Astrocyte of the spinal cord (primary cell): ENCODE measurements at regions not wholly inside any gene's neighbourhood (a gene's known extent, or its start where the extent isn't known, plus 50 kb on each side); places are given as distances from the start of the nearest gene placed in this dataset.

ENCODE experiments used
- DNase-seq: peaks from one replicate; pipeline ENCODE4 v3.0.0; 2011; ENCODE audit warnings: low read depth, low spot score
- H3K4me3 ChIP-seq: 2 replicates; pipeline ENCODE4 v1.5.1; 2011; ENCODE audit warnings: low read depth, mild to moderate bottlenecking, low read length, moderate library complexity
- in situ Hi-C: cut with HindIII; loops from 2 replicates; pipeline ENCODE4 v1.10.0; 2017; ENCODE audit warnings: low sequenced_read_pairs
- TF ChIP-seq, protein P1 (sequence below): IDR thresholded peaks from 2 replicates; pipeline ENCODE4 v1.5.1; 2012; ENCODE audit warnings: low read depth, mild to moderate bottlenecking, low read length, inconsistent platforms

DNA sequence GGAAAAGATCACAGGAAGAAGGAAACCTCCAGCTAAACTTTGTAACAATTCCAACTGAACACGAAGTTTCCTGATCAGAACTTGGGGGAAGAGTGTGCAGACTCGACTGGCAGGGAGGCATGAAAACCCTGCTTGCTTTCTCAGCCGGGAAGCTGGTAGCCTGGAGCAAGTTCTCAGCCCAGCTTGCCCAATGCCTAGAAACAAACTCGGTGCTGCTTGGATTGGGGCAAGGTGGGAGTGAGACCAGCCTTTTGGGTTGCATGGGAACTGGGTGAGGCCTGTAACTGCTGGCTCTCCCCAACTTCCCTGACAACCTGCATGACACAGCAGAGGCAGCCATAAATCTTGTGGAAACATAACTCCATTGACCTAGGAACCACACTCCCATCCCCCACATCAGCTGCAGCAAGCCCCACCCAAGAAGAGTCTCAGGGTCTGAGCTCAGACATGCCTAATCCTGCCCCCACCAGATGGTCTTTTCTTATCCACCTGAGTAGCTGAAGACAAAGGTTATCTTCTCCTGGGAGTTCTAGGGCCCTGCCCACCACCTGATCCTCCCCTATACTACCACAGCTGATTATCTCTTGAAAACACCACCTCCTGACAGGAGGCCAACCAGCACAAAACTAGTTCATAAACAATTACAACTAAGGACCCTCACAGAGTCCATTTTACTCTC, 1859.7 kb upstream of the CELF4 start:
- TF ChIP-seq, protein P1, sequence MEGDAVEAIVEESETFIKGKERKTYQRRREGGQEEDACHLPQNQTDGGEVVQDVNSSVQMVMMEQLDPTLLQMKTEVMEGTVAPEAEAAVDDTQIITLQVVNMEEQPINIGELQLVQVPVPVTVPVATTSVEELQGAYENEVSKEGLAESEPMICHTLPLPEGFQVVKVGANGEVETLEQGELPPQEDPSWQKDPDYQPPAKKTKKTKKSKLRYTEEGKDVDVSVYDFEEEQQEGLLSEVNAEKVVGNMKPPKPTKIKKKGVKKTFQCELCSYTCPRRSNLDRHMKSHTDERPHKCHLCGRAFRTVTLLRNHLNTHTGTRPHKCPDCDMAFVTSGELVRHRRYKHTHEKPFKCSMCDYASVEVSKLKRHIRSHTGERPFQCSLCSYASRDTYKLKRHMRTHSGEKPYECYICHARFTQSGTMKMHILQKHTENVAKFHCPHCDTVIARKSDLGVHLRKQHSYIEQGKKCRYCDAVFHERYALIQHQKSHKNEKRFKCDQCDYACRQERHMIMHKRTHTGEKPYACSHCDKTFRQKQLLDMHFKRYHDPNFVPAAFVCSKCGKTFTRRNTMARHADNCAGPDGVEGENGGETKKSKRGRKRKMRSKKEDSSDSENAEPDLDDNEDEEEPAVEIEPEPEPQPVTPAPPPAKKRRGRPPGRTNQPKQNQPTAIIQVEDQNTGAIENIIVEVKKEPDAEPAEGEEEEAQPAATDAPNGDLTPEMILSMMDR: no peak
- in situ Hi-C loops: no loop called here
- DNase-seq: no peak

DNA sequence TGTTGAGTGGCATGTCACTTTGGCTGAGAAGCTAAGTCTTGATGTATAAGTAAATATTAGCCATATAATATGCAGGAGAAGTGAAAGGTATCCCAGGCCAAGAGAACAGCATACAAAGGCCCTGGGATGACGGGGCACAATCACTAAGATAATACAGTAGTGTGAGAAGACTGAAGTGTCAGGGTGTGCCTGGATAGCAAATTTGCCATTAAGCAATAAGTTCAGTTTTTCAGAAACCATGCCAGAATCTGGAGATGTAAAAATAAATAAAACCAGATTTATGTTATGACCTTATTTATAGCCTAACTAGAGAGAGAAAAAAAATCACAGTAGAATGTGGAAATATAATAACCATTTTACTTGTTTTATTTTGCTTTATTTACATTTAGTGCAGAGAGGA, 1858.7 kb upstream of the CELF4 start:
- TF ChIP-seq, protein P1: no peak
- in situ Hi-C loops: no loop called here
- no peak overlapping the region for H3K4me3 ChIP-seq
- DNase-seq: no peak

More for the DNA sequence above, 1859.7 kb upstream of the CELF4 start:
- no peak overlapping the region for H3K4me3 ChIP-seq

DNA sequence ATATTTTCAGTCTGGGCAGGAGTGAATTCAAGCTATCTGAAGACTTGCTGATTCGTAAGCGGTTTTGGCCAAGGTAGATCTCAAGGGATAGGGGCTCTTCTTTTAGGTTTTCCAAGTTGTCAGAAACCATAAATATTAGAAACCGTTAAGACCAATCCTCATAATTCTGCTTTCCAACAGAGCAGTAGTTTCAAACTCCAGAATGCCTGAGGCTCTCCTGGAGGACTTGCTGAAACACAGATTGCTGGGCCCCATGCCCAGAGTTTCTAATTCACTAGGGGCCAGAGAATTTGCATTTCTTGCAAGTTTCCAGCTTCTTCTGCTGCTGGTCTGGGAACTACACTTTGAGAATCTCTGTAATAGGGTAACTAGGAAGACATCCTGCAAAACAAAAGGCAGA, 1855.7 kb upstream of the CELF4 start:
- in situ Hi-C loops: no loop called here
- TF ChIP-seq, protein P1: no peak
- DNase-seq: no peak
- H3K4me3 ChIP-seq: no peak overlapping the region

DNA sequence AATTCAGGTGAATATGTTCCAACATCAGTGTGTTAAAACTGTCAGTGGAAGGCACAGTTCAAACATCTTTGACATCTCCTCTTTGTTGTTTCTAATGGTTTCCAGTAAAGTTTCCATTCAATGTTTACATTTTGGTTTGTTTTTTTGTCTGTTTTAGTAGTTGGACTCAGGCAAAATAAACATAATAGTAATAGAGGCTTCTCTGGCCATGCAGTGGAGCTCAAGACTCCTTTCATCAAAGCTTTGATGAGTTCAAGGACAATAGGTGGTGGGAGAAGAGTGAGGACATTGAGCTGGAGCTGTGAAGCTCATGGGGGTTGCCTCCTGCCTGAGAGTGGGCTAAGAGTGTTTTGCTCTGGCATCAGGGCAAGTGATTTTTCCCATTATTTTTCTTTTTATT, 1853.7 kb upstream of the CELF4 start:
- TF ChIP-seq, protein P1: no peak
- no peak for DNase-seq
- in situ Hi-C loops: no loop called here
- no peak overlapping the region for H3K4me3 ChIP-seq

DNA sequence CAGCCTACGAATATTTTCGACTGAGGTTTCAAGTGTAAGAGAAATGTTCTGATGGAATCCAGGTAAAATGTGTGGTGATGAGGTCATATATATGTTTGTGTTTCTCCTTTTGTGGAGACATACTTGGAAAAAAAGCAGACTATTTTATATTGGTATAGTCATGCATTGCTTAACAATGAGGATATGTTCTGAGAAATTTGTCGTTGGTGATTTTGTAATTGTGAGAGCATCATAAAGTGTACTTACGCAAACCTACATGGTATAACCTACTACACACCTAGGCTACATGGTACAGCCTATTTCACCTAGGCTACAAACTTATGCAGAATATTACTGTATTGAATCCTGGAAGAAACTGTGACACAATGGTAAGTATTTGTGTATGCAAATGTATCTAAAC, 1849.9 kb upstream of the CELF4 start:
- TF ChIP-seq, protein P1: no peak
- H3K4me3 ChIP-seq: no peak overlapping the region
- no peak for DNase-seq
- in situ Hi-C loops: no loop called here

DNA sequence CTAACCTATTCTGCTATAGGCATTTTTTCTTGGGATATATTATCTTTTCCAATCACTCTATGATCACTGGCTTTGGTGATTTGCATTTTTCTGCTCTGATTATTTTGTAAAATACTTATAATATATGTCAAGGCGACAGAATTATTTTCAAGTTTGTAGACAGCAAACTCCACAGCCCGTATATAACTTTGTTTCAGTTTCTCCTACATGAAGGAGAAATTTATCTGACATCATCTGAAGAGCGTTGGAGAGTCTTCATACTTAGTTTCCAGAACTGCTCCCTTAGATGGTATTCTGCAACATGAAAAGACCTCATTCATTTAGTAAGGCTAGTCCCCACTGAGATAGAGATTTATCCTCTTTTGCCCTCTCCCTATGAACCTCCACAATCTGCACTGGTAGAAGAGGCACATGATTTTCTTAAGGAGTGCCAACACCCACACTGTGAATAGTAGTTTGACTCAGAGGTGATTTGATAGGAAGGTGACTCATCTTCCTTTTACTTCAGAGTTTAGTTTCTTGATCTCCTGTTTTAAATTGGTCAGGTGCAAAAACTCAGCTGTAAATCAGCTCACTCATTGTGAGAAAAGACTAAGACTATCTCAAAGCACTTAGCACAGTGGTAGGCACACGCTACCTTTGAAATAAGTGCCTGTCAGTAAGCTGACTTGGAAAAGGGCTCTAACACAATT, 1848.6 kb upstream of the CELF4 start:
- no peak overlapping the region for H3K4me3 ChIP-seq
- TF ChIP-seq, protein P1: no peak
- in situ Hi-C loops: no loop called here
- peak; percentile 75 for DNase-seq
